HG03060 (cell line): ENCODE measurements at regions not wholly inside any gene's neighbourhood (a gene's known extent, or its start where the extent isn't known, plus 50 kb on each side); places are given as distances from the start of the nearest gene placed in this dataset.

Experiments used
- ATAC-seq: cut with Tn5 transposase; IDR thresholded peaks from one replicate; pipeline ENCODE4 v1.9.1; 2021; ENCODE audit warnings: low read depth, moderate number of reproducible peaks; ENCODE audit not compliant: unreplicated experiment

GRCh38 chr5:167712986-167713585 is 578.4 kb upstream of the WWC1 start:
- ATAC-seq: no peak

- no peak for ATAC-seq
Observed at GRCh38 chr5:167713896-167714295, 577.5 kb upstream of the WWC1 start.

- no peak for ATAC-seq
Observed at GRCh38 chr5:167716126-167716775, 575.2 kb upstream of the WWC1 start.

GRCh38 chr5:167720259-167720658 is 571.2 kb upstream of the WWC1 start:
- no peak for ATAC-seq

GRCh38 chr5:167720676-167721260 is 570.7 kb upstream of the WWC1 start:
- ATAC-seq: no peak

GRCh38 chr5:167721926-167722440 is 569.5 kb upstream of the WWC1 start:
- no peak for ATAC-seq

- peak; percentile 92 for ATAC-seq
Observed at GRCh38 chr5:167723254-167723871, 568.1 kb upstream of the WWC1 start.

GRCh38 chr5:167725264-167725663 is 566.2 kb upstream of the WWC1 start:
- ATAC-seq: no peak

- ATAC-seq: no peak
Observed at GRCh38 chr5:167725741-167726140, 565.7 kb upstream of the WWC1 start.

- ATAC-seq: no peak
Observed at GRCh38 chr5:167726642-167727041, 564.8 kb upstream of the WWC1 start.

- no peak for ATAC-seq
Observed at GRCh38 chr5:167730121-167730520, 561.3 kb upstream of the WWC1 start.

- no peak for ATAC-seq
Observed at GRCh38 chr5:167730656-167731055, 560.8 kb upstream of the WWC1 start.

GRCh38 chr5:167731951-167732350 is 559.5 kb upstream of the WWC1 start:
- no peak for ATAC-seq

- no peak for ATAC-seq
Observed at GRCh38 chr5:167732499-167732898, 558.9 kb upstream of the WWC1 start.

- no peak for ATAC-seq
Observed at GRCh38 chr5:167736992-167737391, 554.5 kb upstream of the WWC1 start.

GRCh38 chr5:167743695-167744464 is 547.6 kb upstream of the WWC1 start:
- no peak for ATAC-seq

GRCh38 chr5:167745868-167746267 is 545.6 kb upstream of the WWC1 start:
- no peak for ATAC-seq

GRCh38 chr5:167750586-167750985 is 540.9 kb upstream of the WWC1 start:
- ATAC-seq: no peak

GRCh38 chr5:167752936-167753335 is 538.5 kb upstream of the WWC1 start:
- no peak for ATAC-seq

- ATAC-seq: no peak
Observed at GRCh38 chr5:167753725-167754490, 537.5 kb upstream of the WWC1 start.
